Activated naive CD4-positive, alpha-beta T cell treated with anti-CD3 and anti-CD28 coated beads, Interleukin-2, amount 50 U/mL, for 16 hours (primary cell): ENCODE measurements at regions not wholly inside any gene's neighbourhood (a gene's known extent, or its start where the extent isn't known, plus 50 kb on each side); places are given as distances from the start of the nearest gene placed in this dataset.
"Not testable (repeated sequence)": the region's sequence is repeated elsewhere in the genome, so short reads cannot be mapped to it uniquely, and the experiment has no call there.

Experiments used
- DNase-seq: peaks from one replicate; pipeline ENCODE4 v3.0.0-alpha.2; 2020

GRCh38 chr5:92852219-92852618, 728.8 kb downstream of the NR2F1-AS1 start:
- no peak for DNase-seq

GRCh38 chr5:92850886-92851285, 730.1 kb downstream of the NR2F1-AS1 start:
- no peak for DNase-seq

GRCh38 chr5:92849756-92850155, 731.3 kb downstream of the NR2F1-AS1 start:
- DNase-seq, result no peak

GRCh38 chr5:92841604-92842155, 739.3 kb downstream of the NR2F1-AS1 start:
- DNase-seq, result no peak

GRCh38 chr5:92838253-92838652, 742.8 kb downstream of the NR2F1-AS1 start:
- DNase-seq, result no peak

GRCh38 chr5:92836855-92837755, 743.9 kb downstream of the NR2F1-AS1 start:
- no peak for DNase-seq

- DNase-seq, result no peak
Observed at GRCh38 chr5:92835712-92836111, 745.3 kb downstream of the NR2F1-AS1 start.

GRCh38 chr5:92823551-92823950, 757.5 kb downstream of the NR2F1-AS1 start:
- not testable (repeated sequence) for DNase-seq

GRCh38 chr5:92822183-92822582, 758.8 kb downstream of the NR2F1-AS1 start:
- no peak for DNase-seq

GRCh38 chr5:92809855-92810465, 771.1 kb downstream of the NR2F1-AS1 start:
- no peak for DNase-seq

GRCh38 chr5:92808474-92808873, 772.5 kb downstream of the NR2F1-AS1 start:
- no peak for DNase-seq

- DNase-seq, result no peak
Observed at GRCh38 chr5:92807085-92807484, 773.9 kb downstream of the NR2F1-AS1 start.

GRCh38 chr5:92805446-92805845, 775.6 kb downstream of the NR2F1-AS1 start:
- DNase-seq, result no peak

GRCh38 chr5:92801911-92802310, 779.1 kb downstream of the NR2F1-AS1 start:
- no peak for DNase-seq

GRCh38 chr5:92800365-92800764, 780.7 kb downstream of the NR2F1-AS1 start:
- DNase-seq, result no peak

- DNase-seq, result no peak
Observed at GRCh38 chr5:92795633-92796032, 785.4 kb downstream of the NR2F1-AS1 start.

- DNase-seq, result no peak
Observed at GRCh38 chr5:92780057-92780456, 801.0 kb downstream of the NR2F1-AS1 start.

GRCh38 chr5:92779536-92779935, 801.5 kb downstream of the NR2F1-AS1 start:
- DNase-seq, result no peak

GRCh38 chr5:92778261-92778660, 802.8 kb downstream of the NR2F1-AS1 start:
- DNase-seq, result no peak

- DNase-seq, result no peak
Observed at GRCh38 chr5:92777421-92777820, 803.6 kb downstream of the NR2F1-AS1 start.

- DNase-seq, result no peak
Observed at GRCh38 chr5:92775711-92776615, 805.1 kb downstream of the NR2F1-AS1 start.

GRCh38 chr5:92769978-92770377, 811.0 kb downstream of the NR2F1-AS1 start:
- DNase-seq, result no peak

- no peak for DNase-seq
Observed at GRCh38 chr5:92761585-92761984, 819.4 kb downstream of the NR2F1-AS1 start.
